HG02759 (cell line): ENCODE measurements at regions not wholly inside any gene's neighbourhood (a gene's known extent, or its start where the extent isn't known, plus 50 kb on each side); places are given as distances from the start of the nearest gene placed in this dataset.
"Not testable (repeated sequence)": the region's sequence is repeated elsewhere in the genome, so short reads cannot be mapped to it uniquely, and the experiment has no call there.

Experiments used
- ATAC-seq: cut with Tn5 transposase; IDR thresholded peaks from one replicate; pipeline ENCODE4 v1.9.1; 2021; ENCODE audit warnings: mild to moderate bottlenecking, moderate library complexity; ENCODE audit not compliant: unreplicated experiment

GRCh38 chrY:3367535-3367934, 211.3 kb upstream of the TGIF2LY start:
- ATAC-seq = not testable (repeated sequence)

DNA sequence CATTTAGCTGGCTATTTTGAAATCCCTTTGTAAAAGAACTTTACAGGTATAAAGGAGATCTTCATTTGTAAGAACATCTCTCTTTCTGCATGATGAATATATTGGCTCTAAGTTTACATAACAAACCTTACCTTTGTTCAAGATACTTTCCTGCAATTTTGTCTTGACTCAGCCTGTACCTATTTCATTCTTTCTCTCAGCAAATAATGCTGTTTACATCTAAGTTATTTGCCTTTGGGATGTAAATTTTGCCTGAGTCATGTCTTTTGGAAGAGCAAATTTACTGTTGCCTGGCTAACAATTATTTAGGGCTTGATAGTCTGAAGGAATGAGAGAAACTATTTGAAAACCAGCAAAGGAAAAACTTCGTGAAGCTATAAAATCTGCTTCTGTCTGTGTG, 210.4 kb upstream of the TGIF2LY start:
- ATAC-seq = not testable (repeated sequence)

- ATAC-seq = not testable (repeated sequence)
Measured at GRCh38 chrY:3391508-3391907, 187.4 kb upstream of the TGIF2LY start.

DNA sequence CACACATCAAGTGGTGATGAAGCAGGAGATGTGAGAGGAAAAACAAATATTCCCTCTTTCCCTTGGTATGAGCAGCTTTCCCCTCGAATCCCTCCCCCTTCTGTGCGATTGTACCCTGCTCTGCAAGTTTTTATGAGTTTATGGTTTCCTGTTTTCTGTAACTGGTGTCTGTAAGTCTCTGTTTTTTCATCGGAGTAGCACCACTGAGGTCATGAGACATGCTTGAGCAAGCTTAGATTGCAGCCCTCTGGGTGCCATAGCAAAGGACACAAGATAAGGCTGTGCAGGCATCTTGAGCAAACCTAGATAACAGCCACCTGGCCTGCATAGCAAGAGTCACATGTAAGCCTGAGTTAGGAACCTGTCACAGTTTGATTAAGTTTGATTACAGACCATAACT, 174.6 kb upstream of the TGIF2LY start:
- not testable (repeated sequence) for ATAC-seq

DNA sequence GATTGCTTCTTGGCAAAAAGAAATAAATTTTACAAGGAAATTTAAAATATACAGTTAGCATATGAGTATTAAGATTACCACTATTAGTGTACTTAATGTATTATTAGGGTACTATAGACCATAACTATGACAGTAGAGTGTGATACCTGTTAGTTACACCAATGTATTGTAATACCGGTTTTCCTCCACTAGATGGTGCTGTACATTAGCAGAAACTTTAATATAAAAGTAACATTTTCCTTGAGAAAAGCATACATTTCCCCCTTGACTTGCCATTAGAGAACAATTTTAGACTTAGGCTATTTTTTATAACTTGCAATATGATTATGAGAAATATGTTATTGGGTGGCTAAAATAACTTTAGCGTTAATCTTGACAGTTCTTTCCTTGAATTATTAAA, 173.3 kb upstream of the TGIF2LY start:
- ATAC-seq = not testable (repeated sequence)

- not testable (repeated sequence) for ATAC-seq
Measured at GRCh38 chrY:3406896-3407452, 171.9 kb upstream of the TGIF2LY start.

GRCh38 chrY:3410322-3410892, 168.5 kb upstream of the TGIF2LY start:
- ATAC-seq = not testable (repeated sequence)
